Fibroblast of upper back skin (primary cell): ENCODE measurements at regions not wholly inside any gene's neighbourhood (a gene's known extent, or its start where the extent isn't known, plus 50 kb on each side); places are given as distances from the start of the nearest gene placed in this dataset.
A peak's percentile ranks its signal among the peaks of the same experiment; 100 is the strongest.
"Not testable (repeated sequence)": the region's sequence is repeated elsewhere in the genome, so short reads cannot be mapped to it uniquely, and the experiment has no call there.

Experiments used
- DNase-seq: peaks from one replicate; pipeline ENCODE4 v3.0.0-alpha.2; 2013

GRCh38 chr6:21773576-21773968 is 180.0 kb downstream of the SOX4 start:
- no peak for DNase-seq

GRCh38 chr6:21777846-21778245 is 184.3 kb downstream of the SOX4 start:
- DNase-seq, result no peak

DNA sequence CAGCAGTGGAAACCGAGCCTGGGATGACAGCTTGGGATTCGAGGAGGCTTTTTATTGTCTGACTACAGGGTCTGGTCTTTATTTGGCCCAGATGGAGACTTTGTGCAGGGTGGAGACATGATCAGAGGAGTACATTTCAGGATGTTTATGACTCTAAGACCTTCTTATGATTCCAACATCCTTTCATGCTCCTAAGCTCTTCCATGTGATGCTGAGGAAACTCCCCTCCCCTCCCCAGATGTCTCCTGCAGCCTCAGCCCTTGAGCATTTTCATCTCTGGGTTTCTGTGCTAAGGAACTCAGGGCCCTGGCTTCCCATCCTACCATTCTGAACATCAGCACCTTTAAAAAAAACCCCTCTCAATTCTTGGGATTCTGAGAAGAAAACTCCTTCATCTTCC is 186.6 kb downstream of the SOX4 start:
- peak; percentile 36 for DNase-seq

GRCh38 chr6:21780679-21781078 is 187.1 kb downstream of the SOX4 start:
- peak; percentile 58 for DNase-seq

- no peak for DNase-seq
Measured at GRCh38 chr6:21781128-21781527, 187.6 kb downstream of the SOX4 start.

GRCh38 chr6:21785164-21785563 is 191.6 kb downstream of the SOX4 start:
- no peak for DNase-seq

- no peak for DNase-seq
Measured at GRCh38 chr6:21791056-21791455, 197.5 kb downstream of the SOX4 start.

DNA sequence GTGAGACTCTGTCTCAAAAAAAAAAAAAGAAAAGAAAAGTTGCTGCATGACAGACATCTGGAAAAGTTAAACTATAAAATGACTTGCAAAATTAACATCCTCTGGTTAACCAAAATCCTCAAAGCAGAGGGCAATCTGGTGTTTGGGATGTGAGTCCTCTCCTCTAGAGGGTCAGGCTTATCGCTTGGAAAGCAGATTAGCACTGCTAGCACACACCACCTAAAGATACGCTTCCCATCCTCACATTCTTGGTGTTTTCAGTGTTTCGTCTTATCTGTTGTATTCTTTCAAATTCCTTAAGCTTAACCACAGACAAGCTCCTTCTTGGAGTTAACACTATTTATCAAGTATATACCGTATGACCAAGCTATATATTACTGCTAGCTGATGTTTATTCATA is 198.0 kb downstream of the SOX4 start:
- DNase-seq, result peak; percentile 34

DNA sequence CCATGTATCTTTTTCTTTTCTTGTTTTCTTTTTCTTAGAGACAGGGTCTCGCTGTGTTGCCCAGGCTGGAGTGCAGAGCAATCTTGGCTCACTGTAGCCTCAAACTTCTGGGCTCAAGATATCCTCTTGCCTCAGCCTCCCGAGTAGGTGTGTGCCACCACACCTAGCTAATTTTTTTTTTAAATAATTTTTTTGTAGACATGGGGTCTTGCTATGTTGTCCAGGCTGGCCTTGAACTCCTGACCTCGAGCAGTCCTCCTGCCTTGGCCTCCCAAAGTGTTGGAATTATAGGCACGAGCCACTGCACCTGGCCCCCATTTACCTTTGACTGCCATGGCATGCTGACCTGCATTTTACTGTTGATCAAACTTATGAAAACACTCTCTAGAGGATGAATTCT is 198.6 kb downstream of the SOX4 start:
- DNase-seq, result no peak

DNA sequence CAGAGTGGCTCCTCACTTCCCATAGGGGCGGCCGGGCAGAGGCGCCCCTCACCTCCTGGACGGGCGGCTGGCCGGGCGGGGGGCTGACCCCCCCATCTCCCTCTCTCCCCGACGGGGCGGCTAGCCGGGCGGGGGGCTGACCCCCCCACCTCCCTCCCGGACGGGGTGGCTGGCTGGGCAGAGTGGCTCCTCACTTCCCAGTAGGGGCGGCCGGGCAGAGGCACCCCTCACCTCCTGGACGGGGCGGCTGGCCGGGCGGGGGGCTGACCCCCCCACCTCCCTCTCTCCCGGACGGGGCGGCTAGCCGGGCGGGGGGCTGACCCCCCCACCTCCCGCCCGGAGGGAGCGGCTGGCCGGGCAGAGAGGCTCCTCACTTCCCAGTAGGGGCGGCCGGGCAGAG is 203.4 kb downstream of the SOX4 start:
- not testable (repeated sequence) for DNase-seq

DNA sequence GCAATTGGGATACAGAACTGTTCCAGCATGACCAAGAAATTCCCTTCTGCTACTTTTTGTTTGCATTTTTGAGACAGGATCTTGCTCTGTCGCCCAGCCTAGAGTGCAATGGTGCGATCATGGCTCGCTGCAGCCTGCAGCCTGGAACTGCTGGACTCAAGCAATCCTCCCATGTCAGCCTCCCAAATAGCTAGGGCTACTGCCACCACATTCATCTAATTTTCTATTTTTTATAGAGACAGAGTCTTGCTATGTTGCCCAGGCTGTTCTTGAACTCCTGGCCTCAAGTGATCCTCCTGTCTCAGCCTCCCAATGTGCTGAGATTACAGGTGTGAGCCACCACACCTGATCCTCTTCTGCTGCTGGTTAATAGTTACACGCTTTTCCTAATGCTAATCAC is 204.9 kb downstream of the SOX4 start:
- DNase-seq, result no peak

DNA sequence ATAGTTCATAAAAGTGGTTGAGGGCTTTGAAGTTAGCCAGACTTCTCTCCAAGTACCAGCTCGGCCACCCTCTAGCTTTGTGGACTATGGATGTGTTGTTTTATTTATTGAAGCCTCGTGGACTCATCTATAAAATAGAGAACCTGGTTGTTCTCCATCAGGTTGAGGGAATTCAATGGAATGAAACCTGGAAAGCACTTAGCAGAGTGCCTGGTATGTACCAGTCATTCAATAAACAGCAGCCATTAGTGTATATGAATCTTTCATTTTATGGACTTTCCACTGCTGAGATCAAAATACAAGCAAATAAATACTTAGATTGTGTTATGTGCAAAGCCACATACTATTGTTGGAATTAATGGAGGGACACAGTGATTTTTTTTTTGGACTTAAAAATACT is 206.8 kb downstream of the SOX4 start:
- DNase-seq, result no peak

DNA sequence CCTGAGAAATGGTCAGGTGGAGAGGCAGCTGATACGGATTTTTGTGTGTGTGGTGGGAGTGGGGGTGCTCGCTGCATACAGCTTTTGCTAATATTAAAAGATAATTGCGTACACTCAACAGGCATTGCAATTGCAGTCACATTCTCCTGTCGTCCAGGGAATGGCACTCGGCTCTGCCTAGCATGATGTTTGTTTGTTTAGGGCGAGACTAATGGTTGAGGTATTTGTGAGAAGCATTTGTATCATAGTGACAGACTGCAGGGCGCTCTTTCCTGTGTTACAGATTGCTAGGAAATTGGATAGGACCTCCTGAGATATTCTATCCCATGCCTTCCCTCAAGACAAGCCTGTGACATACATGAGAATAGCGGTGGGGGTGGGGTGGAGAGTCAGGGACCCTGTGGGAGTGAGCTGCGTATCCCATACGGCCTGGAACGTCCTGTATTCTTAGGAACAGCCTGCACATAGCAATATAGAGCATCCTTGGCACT is 207.4 kb downstream of the SOX4 start:
- peak; percentile 34 for DNase-seq

DNA sequence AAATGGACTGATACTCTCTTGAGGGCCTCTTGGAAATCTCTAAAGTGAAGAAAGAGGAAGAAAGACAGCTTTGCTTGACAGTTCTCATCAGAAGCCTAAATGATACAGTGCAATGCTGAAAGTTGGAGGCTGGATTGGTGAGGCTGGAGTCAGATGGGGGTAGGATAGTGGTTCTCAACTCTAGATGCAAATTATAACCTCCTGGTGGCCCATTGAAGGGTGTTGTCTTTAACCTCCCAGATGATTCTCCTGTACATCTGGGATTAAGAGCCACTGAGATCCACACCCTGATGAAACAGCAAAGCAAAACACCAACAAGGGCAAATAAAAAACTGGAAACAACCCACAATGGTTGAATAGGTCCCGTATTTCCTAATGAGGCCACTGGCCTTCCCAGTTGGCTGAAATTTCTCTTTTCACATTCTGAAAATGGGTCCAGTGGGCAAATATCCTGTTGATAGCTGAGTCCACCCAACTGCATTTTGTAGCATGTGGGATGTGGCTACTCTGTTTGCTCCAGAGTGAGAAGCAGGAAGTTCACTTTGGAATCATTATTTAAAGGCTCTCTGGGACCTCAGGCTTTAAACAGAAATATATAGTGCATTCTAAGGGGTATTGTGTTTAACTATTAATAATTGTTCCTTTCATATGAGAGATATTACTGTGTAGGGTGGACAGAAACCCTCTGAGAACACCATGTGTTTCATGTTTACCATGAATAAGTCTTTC is 208.1 kb downstream of the SOX4 start:
- no peak for DNase-seq

GRCh38 chr6:21802175-21802822 is 208.7 kb downstream of the SOX4 start:
- peak; percentile 9 for DNase-seq

- DNase-seq, result peak; percentile 78
Measured at GRCh38 chr6:21804941-21805610, 211.5 kb downstream of the SOX4 start.

- no peak for DNase-seq
Measured at GRCh38 chr6:21807299-21808044, 213.9 kb downstream of the SOX4 start.

GRCh38 chr6:21808045-21808470 is 214.5 kb downstream of the SOX4 start:
- DNase-seq, result peak; percentile 77

GRCh38 chr6:21808551-21809242 is 215.1 kb downstream of the SOX4 start:
- peak; percentile 34 for DNase-seq

DNA sequence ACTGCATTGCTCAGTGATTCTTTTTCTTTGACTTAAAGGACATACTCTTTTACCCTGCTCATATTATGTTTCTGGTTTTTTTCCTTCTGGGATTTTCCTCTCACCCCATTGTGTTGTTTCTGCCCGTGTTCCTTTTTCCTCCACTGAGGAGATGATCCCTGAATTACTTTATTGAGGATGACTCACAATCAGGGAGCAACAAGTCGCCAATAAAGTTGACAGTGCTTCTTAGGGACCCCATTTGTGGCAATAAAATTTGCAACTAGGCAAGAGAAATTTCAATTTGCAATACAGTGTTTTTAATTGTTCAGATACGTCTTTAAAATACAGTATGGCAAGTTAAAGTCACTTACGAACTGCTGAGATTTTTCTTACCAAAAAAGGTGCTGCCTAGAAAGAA is 217.9 kb downstream of the SOX4 start:
- DNase-seq, result no peak

- DNase-seq, result no peak
Measured at GRCh38 chr6:21816231-21816630, 222.7 kb downstream of the SOX4 start.

DNA sequence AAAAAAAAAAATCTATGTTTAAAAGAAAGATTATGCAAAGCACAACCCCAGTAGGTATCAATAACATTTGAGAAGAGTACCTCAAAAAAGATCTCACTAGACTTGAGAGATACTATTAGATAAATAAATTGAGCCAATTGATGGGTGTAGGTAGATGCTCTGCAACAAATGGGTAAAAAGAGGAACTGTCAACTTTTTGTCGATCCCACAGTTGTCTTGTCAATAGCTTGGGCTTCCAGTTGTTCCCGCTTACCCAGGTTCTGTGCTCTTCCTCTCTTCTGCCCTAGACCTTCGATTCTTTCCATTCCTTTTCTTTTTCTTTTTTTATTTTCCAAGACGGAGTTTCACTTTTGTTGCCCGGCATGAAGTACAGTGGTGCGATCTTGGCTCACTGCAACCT is 226.9 kb downstream of the SOX4 start:
- no peak for DNase-seq

DNA sequence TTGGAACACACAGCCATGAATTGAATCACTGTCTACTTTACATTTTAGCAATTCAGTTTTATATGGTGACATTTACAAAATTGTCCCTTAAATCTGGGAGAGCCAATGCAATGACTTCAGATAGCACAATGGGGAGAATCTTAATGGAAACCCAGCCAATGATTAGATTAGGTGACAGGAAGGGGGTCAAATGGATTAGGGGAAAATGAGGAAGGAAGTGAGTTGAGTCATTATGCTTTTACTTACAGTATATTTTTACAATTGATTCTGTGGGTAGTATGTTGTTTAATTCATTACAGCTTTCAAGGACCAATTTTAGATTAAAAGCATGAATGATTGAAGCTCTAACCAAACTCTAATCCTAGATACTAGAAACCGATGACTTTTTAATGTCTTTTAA is 229.8 kb downstream of the SOX4 start:
- DNase-seq, result no peak
